ENCODE measurements at regions not wholly inside any gene's neighbourhood (a gene's known extent, or its start where the extent isn't known, plus 50 kb on each side); places are given as distances from the start of the nearest gene placed in this dataset.

DNA sequence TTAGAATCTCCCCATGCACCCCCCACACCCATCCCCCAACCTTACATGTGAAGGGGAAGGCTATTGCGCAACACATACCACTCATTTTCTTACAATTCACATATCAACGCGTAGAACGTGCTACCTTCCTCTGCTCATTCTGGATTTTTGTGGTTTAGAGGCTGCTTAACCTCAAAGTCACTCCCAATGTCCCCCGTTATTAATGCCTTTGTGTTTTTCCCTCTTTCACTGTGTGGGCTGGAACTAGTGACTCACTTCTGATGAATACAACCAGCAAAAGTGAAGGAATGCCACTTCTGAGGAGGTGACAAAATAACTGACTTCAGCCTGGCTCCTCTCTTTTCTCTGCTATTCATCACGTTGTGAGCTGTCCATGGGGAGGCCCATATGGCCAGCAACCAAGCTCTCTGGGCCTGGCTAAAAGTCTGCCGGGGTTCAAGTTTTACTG lies 342.5 kb upstream of the NXPH2 start:
- BruUV-seq (replicated peaks): no TSS peak
- Histone ChIP-seq H3K4me2 (ENCODE audit: insufficient read depth, low read length) (no peak overlapping the region), H3K9me3 (replicated peaks; ENCODE audit: control insufficient read depth, insufficient read depth, low read length) (no peaks in the 10 kb centered on the region), H3K4me3 (replicated peaks in 1 of 3; ENCODE audit: insufficient read depth in 1 of 3, low read depth in 1 of 3, low read length in 3 of 3) (no peak overlapping the region), H3K9me1 (replicated peaks; ENCODE audit: control insufficient read depth, extremely low read depth, insufficient read depth, low read length) (no peaks in the 10 kb centered on the region), H3K79me2 (ENCODE audit: control insufficient read depth, insufficient read depth, low read length) (no peaks in the 10 kb centered on the region), H3K27me3 (ENCODE audit: control insufficient read depth in 2 of 2, insufficient read depth in 2 of 2, low read length in 2 of 2) (no peaks in the 10 kb centered on the region), H3K36me3 (ENCODE audit: control insufficient read depth in 2 of 2, extremely low read depth in 1 of 2, insufficient read depth in 2 of 2, low read length in 2 of 2) (no peaks in the 10 kb centered on the region), H3K9ac (replicated peaks; ENCODE audit: extremely low read depth, insufficient read depth, low read length) (no peak overlapping the region), H4K20me1 (replicated peaks; ENCODE audit: control insufficient read depth, extremely low read depth, insufficient read depth, low read length) (no peaks in the 10 kb centered on the region), H3K4me1 (ENCODE audit: control insufficient read depth, extremely low read depth, insufficient read depth, low read length) (no peaks in the 10 kb centered on the region), H2AFZ (ENCODE audit: low read depth, low read length) (no peak overlapping the region), H3K27ac (ENCODE audit: insufficient read depth, low read depth, low read length) (no peak overlapping the region)
- POLR2A ChIA-PET: no interaction called here
- intact Hi-C loops (cut with micrococcal nuclease) (no loop called here), dilution Hi-C loops (cut with MboI; ENCODE audit: extremely low pct_ligation_motif_present, low sequenced_read_pairs) (no loop called here)
- no peak for FAIRE-seq
- TF ChIP-seq POLR2AphosphoS5 (IDR thresholded peaks at IDR 0.05; ENCODE audit: insufficient read depth, low read depth, low read length) (no peak), JUN (IDR thresholded peaks at IDR 0.05; ENCODE audit: borderline replicate concordance, insufficient read depth, insufficient read length, low read depth) (no peak), FOS (IDR thresholded peaks at IDR 0.05; ENCODE audit: borderline replicate concordance, insufficient read depth, low read length) (no peak), POLR2A (IDR thresholded peaks at IDR 0.05; ENCODE audit: low read depth, low read length) (no peak), MYC (IDR thresholded peaks at IDR 0.05; ENCODE audit: low read depth, low read length) (no peak), GATA2 (IDR thresholded peaks at IDR 0.05; ENCODE audit: insufficient read depth, insufficient read length, low read depth, low read length) (no peak), EZH2 (IDR thresholded peaks at IDR 0.05; ENCODE audit: borderline replicate concordance, low read depth, low read length, severe bottlenecking) (no peak)
- TF ChIP-seq, protein P1, sequence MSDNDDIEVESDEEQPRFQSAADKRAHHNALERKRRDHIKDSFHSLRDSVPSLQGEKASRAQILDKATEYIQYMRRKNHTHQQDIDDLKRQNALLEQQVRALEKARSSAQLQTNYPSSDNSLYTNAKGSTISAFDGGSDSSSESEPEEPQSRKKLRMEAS (IDR thresholded peaks at IDR 0.05; ENCODE audit: insufficient read depth, insufficient read length): no peak
- TF ChIP-seq, protein P2, sequence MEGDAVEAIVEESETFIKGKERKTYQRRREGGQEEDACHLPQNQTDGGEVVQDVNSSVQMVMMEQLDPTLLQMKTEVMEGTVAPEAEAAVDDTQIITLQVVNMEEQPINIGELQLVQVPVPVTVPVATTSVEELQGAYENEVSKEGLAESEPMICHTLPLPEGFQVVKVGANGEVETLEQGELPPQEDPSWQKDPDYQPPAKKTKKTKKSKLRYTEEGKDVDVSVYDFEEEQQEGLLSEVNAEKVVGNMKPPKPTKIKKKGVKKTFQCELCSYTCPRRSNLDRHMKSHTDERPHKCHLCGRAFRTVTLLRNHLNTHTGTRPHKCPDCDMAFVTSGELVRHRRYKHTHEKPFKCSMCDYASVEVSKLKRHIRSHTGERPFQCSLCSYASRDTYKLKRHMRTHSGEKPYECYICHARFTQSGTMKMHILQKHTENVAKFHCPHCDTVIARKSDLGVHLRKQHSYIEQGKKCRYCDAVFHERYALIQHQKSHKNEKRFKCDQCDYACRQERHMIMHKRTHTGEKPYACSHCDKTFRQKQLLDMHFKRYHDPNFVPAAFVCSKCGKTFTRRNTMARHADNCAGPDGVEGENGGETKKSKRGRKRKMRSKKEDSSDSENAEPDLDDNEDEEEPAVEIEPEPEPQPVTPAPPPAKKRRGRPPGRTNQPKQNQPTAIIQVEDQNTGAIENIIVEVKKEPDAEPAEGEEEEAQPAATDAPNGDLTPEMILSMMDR (IDR thresholded peaks at IDR 0.05; ENCODE audit: extremely low read depth in 1 of 2, insufficient read depth in 1 of 2, low read depth in 1 of 2, low read length in 2 of 2): no peak
- no peak for DNase-seq (ENCODE audit: low read depth, low spot score)
- CTCF ChIA-PET: no interaction called here
